Neuronal stem cell (in vitro differentiated cells): ENCODE measurements at regions not wholly inside any gene's neighbourhood (a gene's known extent, or its start where the extent isn't known, plus 50 kb on each side); places are given as distances from the start of the nearest gene placed in this dataset.

ENCODE experiments used
- DNase-seq: peaks from one replicate; pipeline ENCODE4 v3.0.0-alpha.2; 2013; ENCODE audit warnings: low spot score
- H2AFZ ChIP-seq: one replicate; pipeline ENCODE4 v1.6.1; 2013; ENCODE audit warnings: mild to moderate bottlenecking, low read length, inconsistent platforms
- H2AK5ac ChIP-seq: 2 replicates; pipeline ENCODE4 v1.6.1; 2013; ENCODE audit warnings: low read depth, mild to moderate bottlenecking, inconsistent platforms, low read length, moderate library complexity, mixed read lengths
- H2BK120ac ChIP-seq: 2 replicates; pipeline ENCODE4 v1.6.1; 2013; ENCODE audit warnings: low read depth, mild to moderate bottlenecking, inconsistent platforms, low read length, moderate library complexity, mixed read lengths
- H2BK12ac ChIP-seq: one replicate; pipeline ENCODE4 v1.6.1; 2013; ENCODE audit warnings: low read length, inconsistent platforms
- H2BK15ac ChIP-seq: 2 replicates; pipeline ENCODE4 v1.6.1; 2013; ENCODE audit warnings: mild to moderate bottlenecking, low read length, inconsistent platforms, mixed read lengths
- H2BK5ac ChIP-seq: one replicate; pipeline ENCODE4 v1.6.1; 2013; ENCODE audit warnings: inconsistent platforms, mild to moderate bottlenecking, low read length, moderate library complexity
- H3K14ac ChIP-seq: one replicate; pipeline ENCODE4 v1.6.1; 2013; ENCODE audit warnings: low read length, inconsistent platforms
- H3K18ac ChIP-seq: 2 replicates; pipeline ENCODE4 v1.6.1; 2013; ENCODE audit warnings: low read length, inconsistent platforms
- H3K23ac ChIP-seq: 2 replicates; pipeline ENCODE4 v1.6.1; 2013; ENCODE audit warnings: low read depth, mild to moderate bottlenecking, mixed read lengths, low read length, inconsistent platforms; ENCODE audit not compliant: poor library complexity
- H3K27ac ChIP-seq: replicated peaks from 3 replicates; pipeline ENCODE4 v1.5.1; 2013; ENCODE audit warnings: low read length, inconsistent platforms
- H3K27me3 ChIP-seq, 3 experiments: 2 replicates each; pipeline ENCODE4 v1.6.1; 2013; ENCODE audit warnings: low read length in 3 of 3, mild to moderate bottlenecking in 2 of 3, inconsistent platforms in 1 of 3, low read depth in 1 of 3, mixed read lengths in 1 of 3, moderate library complexity in 1 of 3; ENCODE audit not compliant: control insufficient read depth in 3 of 3, insufficient read depth in 3 of 3
- H3K36me3 ChIP-seq, 2 donors: replicated peaks in 1 of 2; 2 replicates each; pipeline ENCODE4 v1.6.1; 2013; ENCODE audit warnings: low read length in 2 of 2; ENCODE audit not compliant: control insufficient read depth in 2 of 2, insufficient read depth in 2 of 2
- H3K4ac ChIP-seq: 2 replicates; pipeline ENCODE4 v1.6.1; 2013; ENCODE audit warnings: inconsistent platforms, mild to moderate bottlenecking, low read length, moderate library complexity
- H3K4me1 ChIP-seq, 2 donors: 1 replicate in 1 of 2; 2 replicates in 1 of 2; pipeline ENCODE4 v1.6.1; 2013; ENCODE audit warnings: low read length in 2 of 2, low read depth in 1 of 2; ENCODE audit not compliant: control insufficient read depth in 2 of 2, insufficient read depth in 1 of 2
- H3K4me2 ChIP-seq: one replicate; pipeline ENCODE4 v1.6.1; 2013; ENCODE audit warnings: mild to moderate bottlenecking, low read length, inconsistent platforms; ENCODE audit not compliant: insufficient read depth, poor library complexity, severe bottlenecking
- H3K4me3 ChIP-seq, 2 donors: 2 replicates each; pipeline ENCODE4 v1.5.1; 2013; ENCODE audit warnings: low read length in 2 of 2, mild to moderate bottlenecking in 2 of 2, inconsistent platforms in 1 of 2, moderate library complexity in 1 of 2
- H3K79me1 ChIP-seq: one replicate; pipeline ENCODE4 v1.6.1; 2013; ENCODE audit warnings: low read depth, mild to moderate bottlenecking, inconsistent platforms, low read length, moderate library complexity
- H3K9ac ChIP-seq: one replicate; pipeline ENCODE4 v1.6.1; 2013; ENCODE audit warnings: mild to moderate bottlenecking, low read depth, low read length, inconsistent platforms; ENCODE audit not compliant: poor library complexity
- H3K9me3 ChIP-seq, 2 donors: replicated peaks in 1 of 2; 2 replicates each; pipeline versions ENCODE3 to v1.6.1; 2013; ENCODE audit warnings: low read length in 2 of 2, mild to moderate bottlenecking in 2 of 2, inconsistent platforms in 1 of 2, low read depth in 1 of 2, mixed read lengths in 1 of 2, moderate library complexity in 1 of 2; ENCODE audit not compliant: control insufficient read depth in 2 of 2, insufficient read depth in 1 of 2
- H4K8ac ChIP-seq: one replicate; pipeline ENCODE4 v1.6.1; 2013; ENCODE audit warnings: low read depth, mild to moderate bottlenecking, inconsistent platforms, low read length, moderate library complexity
- H4K91ac ChIP-seq: one replicate; pipeline ENCODE4 v1.6.1; 2013; ENCODE audit warnings: low read length, low read depth, mild to moderate bottlenecking, inconsistent platforms; ENCODE audit not compliant: poor library complexity
- WGBS, 2 donors: extraction: QIAGEN DNeasy Blood & Tissue Kit; methylation state at CpG; one replicate each; pipeline ENCODE4 v1.1.7; 2013; ENCODE audit warnings: missing lambda C conversion rate in 2 of 2, mixed read lengths in 1 of 2; ENCODE audit not compliant: insufficient read length in 2 of 2, insufficient replicate concordance in 1 of 2; ENCODE audit errors: extremely low coverage in 2 of 2; 5-methylcytosine and 5-hydroxymethylcytosine counted together

DNA sequence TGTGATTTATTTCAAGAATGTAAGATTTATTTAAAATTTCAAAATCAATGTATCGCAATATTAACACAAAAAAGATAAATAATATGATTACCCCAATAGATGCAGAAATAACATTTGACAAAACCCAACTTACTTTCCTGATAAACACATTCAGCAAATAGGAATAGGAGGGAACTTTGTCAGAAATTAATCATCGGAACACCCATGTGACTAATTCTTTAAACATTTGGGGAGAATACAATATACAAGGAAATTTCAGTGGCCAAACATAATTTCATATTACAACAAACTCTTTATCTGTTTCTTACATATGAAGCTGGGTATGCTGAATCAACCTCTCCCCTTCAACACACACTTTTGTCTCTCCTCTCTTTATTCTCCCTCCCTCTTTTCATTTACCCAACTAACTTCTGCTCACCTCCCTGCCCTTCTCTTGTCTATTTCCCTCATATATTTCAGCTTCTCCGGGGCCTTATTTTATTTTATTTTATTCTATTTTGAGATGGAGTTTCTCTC, 309.6 kb upstream of the CNTNAP5 start:
- H2BK120ac ChIP-seq: no peak overlapping the region

DNA sequence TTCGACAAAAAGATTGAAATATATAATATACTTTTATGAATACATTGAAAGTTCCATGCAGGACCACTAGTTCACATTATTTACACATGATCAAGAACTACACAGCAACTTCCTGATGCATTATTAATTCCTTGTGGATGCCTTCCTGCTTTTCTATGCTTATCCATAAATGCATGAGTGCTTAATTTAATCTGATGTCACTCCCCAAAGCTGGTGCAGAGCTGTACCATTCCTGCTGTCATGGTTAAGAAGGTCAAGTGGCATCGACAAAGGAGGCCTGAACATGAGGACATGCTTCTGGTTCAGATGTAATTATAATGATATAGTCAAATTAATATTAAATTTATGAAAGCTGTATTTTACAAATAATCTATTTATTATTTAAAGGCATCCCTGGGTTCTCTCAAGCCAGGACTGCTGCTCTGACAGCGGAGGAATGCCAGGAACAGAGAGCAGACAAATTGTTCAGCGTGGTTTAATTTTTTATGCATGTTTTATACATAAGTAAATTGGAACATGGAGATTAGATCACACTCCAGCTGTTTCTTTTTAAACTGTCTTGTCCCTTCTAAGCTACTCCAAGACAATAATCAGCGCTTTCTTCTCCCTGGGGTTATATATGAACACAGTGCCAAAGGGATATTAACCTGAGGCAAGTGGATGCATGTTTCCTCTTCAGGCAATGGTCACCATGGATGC, 307.3 kb upstream of the CNTNAP5 start:
- no peak overlapping the region for H3K18ac ChIP-seq
- H4K91ac ChIP-seq: no peak overlapping the region

More for the DNA sequence above, 309.6 kb upstream of the CNTNAP5 start:
- H2BK12ac ChIP-seq: no peak overlapping the region
- no peak overlapping the region for H3K14ac ChIP-seq
- H3K79me1 ChIP-seq: no peaks in the 10 kb centered on the region
- H3K36me3 ChIP-seq: no peaks in the 10 kb centered on the region
- peaks cover 0 to 2% of the 10 kb centered on the region in 2 donors for H3K4me1 ChIP-seq
- DNase-seq: no peak
- peaks cover 0 to 2% of the 10 kb centered on the region in 2 donors for H3K9me3 ChIP-seq
- no peak overlapping the region for H2BK5ac ChIP-seq
- H4K8ac ChIP-seq: no peak overlapping the region
- WGBS, 2 donors: no CpG with 5 or more reads among the region's 3 CpGs
- H3K9ac ChIP-seq: no peak overlapping the region
- H3K4me2 ChIP-seq: no peak overlapping the region
- no peak overlapping the region for H2BK15ac ChIP-seq
- H3K27ac ChIP-seq: no peak overlapping the region
- no peak overlapping the region for H3K23ac ChIP-seq
- no peaks in the 10 kb centered on the region for H3K27me3 ChIP-seq
- no peak overlapping the region for H3K18ac ChIP-seq
- H2AK5ac ChIP-seq: no peak overlapping the region
- no peak overlapping the region for H3K4me3 ChIP-seq
- H4K91ac ChIP-seq: no peak overlapping the region
- H3K4ac ChIP-seq: no peak overlapping the region
- H2AFZ ChIP-seq: no peak overlapping the region

DNA sequence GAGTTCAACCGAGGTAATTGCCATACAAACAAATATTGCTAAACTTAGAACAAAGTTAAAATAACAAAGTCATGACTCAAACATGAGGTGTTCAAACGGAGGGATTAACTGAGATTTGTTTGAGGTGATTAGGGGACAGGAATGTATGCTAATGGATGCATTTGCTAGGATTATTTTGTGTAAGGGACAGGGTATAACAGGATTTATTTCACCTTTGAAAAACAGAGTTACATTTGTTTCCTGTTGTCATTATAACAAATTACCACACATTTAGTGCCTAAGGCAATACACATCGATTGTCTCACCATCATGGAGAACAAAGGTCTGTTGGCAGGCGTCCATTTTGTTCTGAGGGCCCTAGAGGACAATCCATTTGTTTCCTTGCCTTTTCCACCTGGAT, 304.3 kb upstream of the CNTNAP5 start:
- Histone ChIP-seq H2AK5ac (no peak overlapping the region), H3K27me3 (no peaks in the 10 kb centered on the region), H3K4me1 (peaks cover 0 to 2% of the 10 kb centered on the region in 2 donors), H3K9me3 (peaks cover 0 to 2% of the 10 kb centered on the region in 2 donors), H3K79me1 (no peaks in the 10 kb centered on the region), H3K4ac (no peak overlapping the region), H3K18ac (no peak overlapping the region), H2AFZ (no peak overlapping the region), H3K4me3 (no peak overlapping the region), H3K23ac (no peak overlapping the region), H2BK12ac (no peak overlapping the region), H3K14ac (no peak overlapping the region), H4K8ac (no peak overlapping the region), H4K91ac (no peak overlapping the region), H3K36me3 (no peaks in the 10 kb centered on the region), H3K9ac (no peak overlapping the region), H3K4me2 (no peak overlapping the region), H3K27ac (no peak overlapping the region), H2BK15ac (no peak overlapping the region), H2BK5ac (no peak overlapping the region), H2BK120ac (no peak overlapping the region)
- DNase-seq: no peak
- WGBS, 2 donors: no CpG with 5 or more reads among the region's 4 CpGs

More for the DNA sequence above, 307.3 kb upstream of the CNTNAP5 start:
- Histone ChIP-seq H2AK5ac (no peak overlapping the region), H3K4ac (no peak overlapping the region), H3K4me3 (no peak overlapping the region), H4K8ac (no peak overlapping the region), H3K9me3 (peaks cover 0 to 2% of the 10 kb centered on the region in 2 donors), H2BK15ac (no peak overlapping the region), H3K14ac (no peak overlapping the region), H3K27ac (no peak overlapping the region), H2AFZ (no peak overlapping the region), H3K9ac (no peak overlapping the region), H3K4me2 (no peak overlapping the region), H3K4me1 (peaks cover 0 to 2% of the 10 kb centered on the region in 2 donors), H2BK12ac (no peak overlapping the region), H3K36me3 (no peaks in the 10 kb centered on the region), H3K79me1 (no peaks in the 10 kb centered on the region), H2BK5ac (no peak overlapping the region), H3K23ac (no peak overlapping the region), H2BK120ac (no peak overlapping the region), H3K27me3 (no peaks in the 10 kb centered on the region)
- no peak for DNase-seq
- WGBS, 2 donors: no CpG with 5 or more reads among the region's 5 CpGs

DNA sequence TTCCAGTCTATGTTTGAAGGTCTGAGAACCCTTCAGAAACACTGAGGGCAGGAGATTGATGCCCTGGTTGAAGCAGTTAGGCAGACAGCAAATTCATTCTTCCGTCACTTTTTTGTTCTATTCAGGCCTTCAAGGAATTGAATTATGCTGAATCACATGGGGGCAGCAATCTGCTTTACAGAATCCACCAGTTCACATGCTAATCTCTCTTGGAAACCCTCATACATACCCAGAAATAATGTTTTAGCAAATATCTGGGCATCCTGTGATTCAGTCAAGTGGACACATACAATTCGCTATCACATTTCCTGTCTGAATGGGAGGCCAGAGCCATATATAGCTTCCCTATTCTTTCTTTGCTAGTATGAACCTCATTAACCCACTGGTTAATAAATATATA, 301.4 kb upstream of the CNTNAP5 start:
- Histone ChIP-seq H2AFZ (peak overlapping the region; percentile 6), H3K4me3 (no peak overlapping the region), H3K36me3 (no peaks in the 10 kb centered on the region), H2AK5ac (no peak overlapping the region), H3K4ac (no peak overlapping the region), H3K9me3 (no peaks in the 10 kb centered on the region), H2BK15ac (no peak overlapping the region), H3K18ac (no peak overlapping the region), H3K14ac (no peak overlapping the region), H3K4me2 (no peak overlapping the region), H4K8ac (no peak overlapping the region), H4K91ac (no peak overlapping the region), H3K4me1 (no peaks in the 10 kb centered on the region), H3K27me3 (no peaks in the 10 kb centered on the region), H2BK120ac (no peak overlapping the region), H3K9ac (no peak overlapping the region), H2BK5ac (no peak overlapping the region), H3K79me1 (no peaks in the 10 kb centered on the region), H2BK12ac (no peak overlapping the region), H3K23ac (no peak overlapping the region), H3K27ac (no peak overlapping the region)
- DNase-seq: no peak
- WGBS, 2 donors: no CpG with 5 or more reads among the region's 2 CpGs
